HG03571 (cell line): ENCODE measurements at regions not wholly inside any gene's neighbourhood (a gene's known extent, or its start where the extent isn't known, plus 50 kb on each side); places are given as distances from the start of the nearest gene placed in this dataset.

Experiments used
- ATAC-seq: cut with Tn5 transposase; IDR thresholded peaks from one replicate; pipeline ENCODE4 v1.9.1; 2021; ENCODE audit not compliant: unreplicated experiment

- ATAC-seq, result no peak
These were observed 107.4 kb downstream of the NCOR2 start for GRCh38 chr12:124459852-124460645.

GRCh38 chr12:124458992-124459851, 108.2 kb downstream of the NCOR2 start:
- ATAC-seq, result no peak

DNA sequence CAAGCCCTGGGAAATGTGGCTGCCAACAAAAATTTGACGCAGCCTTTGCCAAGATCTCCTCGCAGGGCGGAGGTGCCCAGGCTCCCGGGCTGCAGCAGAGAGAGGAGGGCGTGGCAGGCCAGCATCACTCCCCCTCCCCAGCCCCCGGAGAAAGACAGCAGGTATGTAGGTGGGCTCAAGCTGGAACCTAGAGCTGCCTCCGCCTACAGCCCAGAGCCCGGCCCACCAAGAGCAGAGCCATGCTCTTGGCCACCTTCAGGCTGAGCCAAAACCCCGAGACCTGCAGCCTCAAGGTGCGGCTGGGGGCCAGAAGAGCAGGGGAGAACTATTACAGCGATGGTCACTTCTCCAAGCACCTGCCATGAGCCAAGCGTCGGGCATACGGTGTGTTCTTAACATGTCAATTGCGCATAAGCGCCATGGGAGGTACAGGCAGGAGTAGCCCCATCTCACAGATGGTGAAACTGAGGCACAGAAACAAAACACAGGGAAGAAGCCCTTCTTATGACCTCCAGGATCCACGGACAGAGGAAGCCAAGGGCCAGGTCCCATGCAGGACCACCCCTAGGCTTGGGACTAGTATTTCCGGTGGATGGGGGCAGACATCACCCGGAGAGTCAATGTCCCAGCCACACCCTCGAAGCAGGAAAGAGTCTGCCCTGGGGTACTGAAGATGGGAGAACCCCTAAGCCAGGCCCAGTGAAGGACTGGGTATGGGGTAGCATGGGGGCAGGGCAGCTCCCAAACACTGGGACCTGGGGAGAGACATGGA, 109.0 kb downstream of the NCOR2 start:
- ATAC-seq, result no peak

- peak; percentile 27 for ATAC-seq
These were observed 109.9 kb downstream of the NCOR2 start for GRCh38 chr12:124457287-124458219.

GRCh38 chr12:124456652-124457152, 110.7 kb downstream of the NCOR2 start:
- ATAC-seq, result no peak

- no peak for ATAC-seq
These were observed 111.2 kb downstream of the NCOR2 start for GRCh38 chr12:124456133-124456651.

DNA sequence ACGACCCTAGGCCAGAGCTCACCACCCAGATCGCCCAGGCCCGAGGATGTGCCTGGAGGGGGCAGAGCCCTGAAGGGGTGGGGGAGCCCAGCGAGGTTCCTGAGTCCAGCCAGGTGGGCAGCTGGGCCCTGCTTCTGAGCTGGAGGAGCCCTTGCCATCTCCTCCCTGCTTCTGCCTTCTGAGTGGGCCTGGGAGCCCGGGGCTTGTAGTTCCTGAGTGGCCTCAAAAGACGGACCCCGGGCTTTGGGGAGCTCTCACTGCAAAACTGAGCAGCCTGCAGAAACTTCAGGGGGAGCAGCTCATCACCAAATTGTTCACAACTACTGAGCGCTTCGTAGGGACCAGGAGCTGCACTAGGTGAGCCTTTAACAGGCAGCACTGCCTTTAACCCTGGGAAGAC, 112.1 kb downstream of the NCOR2 start:
- ATAC-seq, result no peak

DNA sequence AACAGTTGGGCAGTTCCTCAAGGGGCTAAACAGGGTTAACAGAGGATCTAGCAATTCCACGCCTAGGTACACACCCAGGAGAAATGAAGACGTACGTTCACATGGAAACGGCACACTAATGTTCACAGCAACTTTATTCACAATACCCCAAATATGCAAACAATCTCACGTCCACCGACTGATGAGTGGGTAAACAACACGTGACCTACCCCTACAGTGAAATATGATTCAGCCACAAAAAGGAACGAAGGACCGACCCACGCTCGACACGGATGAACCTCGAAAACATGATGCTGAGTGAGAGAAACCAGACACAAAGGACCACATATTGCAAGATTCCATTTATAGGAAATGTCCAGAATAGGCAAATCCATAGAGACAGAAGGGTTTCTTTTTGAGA, 112.7 kb downstream of the NCOR2 start:
- no peak for ATAC-seq

DNA sequence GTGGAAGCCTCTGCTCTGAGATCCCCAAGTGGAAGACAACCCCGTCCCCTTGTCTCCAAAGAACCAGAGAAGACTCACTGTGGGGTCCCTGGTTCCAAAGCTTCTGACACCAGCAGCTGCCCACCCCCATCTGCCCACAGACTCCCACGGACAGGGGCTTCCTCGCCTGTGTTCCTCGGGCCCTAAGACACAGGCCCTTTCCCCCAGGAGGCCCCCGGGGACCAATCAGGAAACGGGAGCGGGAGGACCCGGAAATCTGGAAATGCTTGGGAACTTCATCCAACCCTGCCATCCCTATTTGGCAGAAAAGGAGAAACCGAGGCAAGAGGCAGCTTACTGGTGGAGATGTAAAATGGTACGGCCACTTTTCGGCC, 113.1 kb downstream of the NCOR2 start:
- ATAC-seq, result no peak

DNA sequence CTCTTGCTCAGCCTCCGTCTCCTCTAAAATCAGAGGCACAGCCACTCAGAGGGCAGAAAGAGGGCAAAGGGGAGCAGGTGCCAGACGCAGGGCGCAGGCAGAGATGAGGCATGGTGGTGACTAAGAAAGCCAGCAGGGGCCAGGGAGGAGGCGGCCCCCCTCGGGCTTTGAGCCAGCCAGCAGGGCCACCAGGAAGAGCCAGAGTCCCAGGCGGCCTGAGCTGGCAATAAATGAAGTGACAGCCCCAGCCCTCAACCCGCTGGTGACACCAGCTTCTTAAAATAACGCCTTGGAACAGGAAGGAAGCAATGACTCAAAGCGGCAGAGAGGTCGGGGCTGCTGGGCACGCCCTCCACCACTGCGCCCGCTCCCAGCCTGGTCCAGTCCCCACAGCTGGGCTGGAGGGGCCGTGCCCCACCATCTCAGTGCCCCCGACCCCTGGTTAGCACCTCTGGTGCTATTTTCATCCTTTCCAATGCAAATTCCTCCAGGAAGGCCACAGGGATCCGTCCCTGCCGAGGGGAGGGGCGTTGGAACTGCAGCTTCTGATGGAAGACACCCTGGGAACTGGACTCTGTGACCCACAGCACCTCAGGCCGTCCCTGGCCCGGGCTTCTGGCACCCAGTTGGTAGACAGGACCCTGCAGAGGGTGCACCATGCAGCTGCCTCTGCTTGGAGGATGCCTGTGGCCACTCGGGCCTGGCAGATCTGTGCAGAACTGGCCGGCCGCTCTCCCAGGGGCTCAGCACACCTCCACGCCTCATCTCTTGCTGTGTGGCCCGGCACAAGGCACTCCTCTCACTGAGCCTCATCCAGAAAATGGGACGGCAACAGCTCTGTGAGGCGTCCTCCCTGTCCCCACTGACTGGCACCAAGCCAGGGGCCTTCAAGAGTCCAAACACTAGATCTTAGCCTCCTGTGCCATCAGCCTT, 113.7 kb downstream of the NCOR2 start:
- ATAC-seq, result peak; percentile 71

DNA sequence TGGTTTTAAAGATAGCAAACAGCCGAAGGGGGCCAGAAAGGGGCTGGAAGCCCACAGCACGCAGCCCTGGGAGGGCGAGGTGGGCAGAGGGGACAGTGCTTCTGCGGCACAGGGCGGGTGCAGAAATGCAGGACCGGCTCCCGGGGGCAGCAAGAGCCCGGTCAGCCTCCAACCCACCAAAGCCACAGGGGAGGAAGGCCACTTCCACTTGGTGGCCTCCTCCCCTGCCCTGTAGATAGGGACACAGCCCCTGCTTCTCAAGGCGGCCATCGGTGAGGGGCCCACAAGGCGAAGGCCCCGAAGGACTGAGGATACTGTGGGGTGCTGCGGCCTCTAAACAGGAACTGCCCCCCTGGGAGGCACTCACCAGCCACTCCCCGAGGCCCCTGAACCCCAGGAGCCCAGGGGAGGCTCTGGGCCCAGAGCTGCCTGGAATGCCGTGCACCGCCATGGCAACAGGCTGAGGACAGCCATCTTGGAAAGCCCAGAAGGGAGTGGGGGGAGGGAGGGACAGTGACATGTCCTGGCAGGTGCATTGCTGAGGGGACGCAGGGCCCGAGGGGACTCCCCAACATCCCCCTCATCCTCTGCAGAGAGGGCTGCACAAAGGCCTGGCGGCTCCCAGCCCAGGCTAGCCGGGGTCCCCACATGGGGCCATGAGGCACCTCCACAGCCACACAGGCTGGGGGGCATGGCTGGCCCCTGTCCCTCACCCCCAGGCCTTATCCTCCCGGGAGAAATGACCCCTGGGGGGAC, 114.7 kb downstream of the NCOR2 start:
- no peak for ATAC-seq

- ATAC-seq, result no peak
These were observed 115.7 kb downstream of the NCOR2 start for GRCh38 chr12:124451637-124452243.

GRCh38 chr12:124451016-124451415, 116.4 kb downstream of the NCOR2 start:
- ATAC-seq, result no peak

- no peak for ATAC-seq
These were observed 117.0 kb downstream of the NCOR2 start for GRCh38 chr12:124450376-124450750.

DNA sequence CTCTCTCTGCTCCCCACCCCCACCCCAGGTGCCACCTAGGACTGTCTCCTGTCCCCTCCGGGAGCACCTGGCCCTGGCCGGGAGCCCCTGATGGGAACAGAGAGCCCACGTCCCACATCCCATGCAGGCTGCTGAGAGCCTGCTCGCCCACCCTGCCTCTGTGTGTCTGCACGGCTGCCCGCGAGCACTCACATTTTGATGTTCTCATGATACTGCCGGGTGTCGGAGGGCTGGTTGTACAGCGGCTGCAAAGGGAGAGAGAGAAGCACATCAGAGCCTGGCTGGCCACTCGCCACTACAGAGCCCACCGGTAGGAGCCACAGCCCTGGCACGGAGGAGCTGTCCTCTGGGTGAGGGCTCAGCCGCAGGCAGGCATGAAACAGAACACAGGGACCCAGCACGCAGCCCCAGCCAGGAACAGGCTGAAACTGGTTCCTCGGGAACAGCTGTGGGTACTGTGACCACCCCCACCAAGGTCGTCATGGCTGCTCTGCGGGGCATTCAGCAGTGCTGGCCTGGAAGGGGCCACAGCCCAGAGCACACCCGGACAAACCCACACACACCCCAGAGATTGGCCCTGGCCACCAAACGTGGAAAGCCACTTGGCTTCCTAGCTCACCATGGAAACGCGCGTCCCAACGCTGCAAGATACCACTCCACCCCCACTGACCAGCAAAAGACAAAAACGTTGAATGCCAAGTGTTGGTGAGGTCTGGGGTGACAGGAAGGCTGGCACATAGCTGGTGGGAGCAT, 117.6 kb downstream of the NCOR2 start:
- no peak for ATAC-seq

GRCh38 chr12:124448955-124449622, 118.3 kb downstream of the NCOR2 start:
- no peak for ATAC-seq
